ENCODE measurements at regions not wholly inside any gene's neighbourhood (a gene's known extent, or its start where the extent isn't known, plus 50 kb on each side); places are given as distances from the start of the nearest gene placed in this dataset.
A peak's percentile ranks its signal among the peaks of the same experiment; 100 is the strongest.

DNA sequence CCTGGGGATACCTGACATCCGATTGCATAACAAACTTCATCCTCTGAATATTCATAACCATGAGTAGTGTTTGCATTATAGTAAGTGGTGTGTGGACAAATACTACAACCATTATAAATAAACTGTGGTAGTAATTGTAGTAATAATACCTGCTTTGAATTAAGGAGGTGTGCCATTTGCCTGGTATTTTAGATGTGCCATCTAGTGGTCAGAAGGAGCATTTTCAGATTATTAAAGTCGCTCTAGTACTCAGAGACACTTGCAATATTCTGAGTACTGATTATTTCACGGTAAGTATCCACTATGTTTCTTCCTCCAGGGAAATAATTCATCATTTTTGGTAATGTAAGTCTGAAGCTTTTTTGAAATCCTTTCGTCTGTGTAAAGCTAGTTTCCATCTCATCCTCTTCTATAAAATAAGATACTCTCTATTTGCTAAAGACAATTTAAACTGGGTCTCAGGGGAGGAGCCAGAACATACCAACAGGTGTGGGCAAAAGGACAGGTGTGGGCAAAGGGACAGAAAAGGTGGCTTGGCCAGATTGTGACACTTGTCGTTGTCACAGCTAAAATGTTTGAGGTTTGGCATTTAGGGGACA lies 115.3 kb upstream of the WDR11 start:
- H3K9me3 ChIP-seq (replicated peaks; ENCODE audit: control insufficient read depth, insufficient read depth, low read depth, low read length), result no peaks in the 10 kb centered on the region
- DNase-seq (ENCODE audit: extremely low read depth in 1 of 4, low spot score in 3 of 4) (peak; percentile 3 to 12 (median 4)), FAIRE-seq (no peak), ATAC-seq (peak; percentile 64; the same call in 2 of the 3 replicates)
- no peaks in the 10 kb centered on the region for H4K20me1 ChIP-seq (replicated peaks; ENCODE audit: control insufficient read depth, insufficient read depth, low read length)
- no TSS peak for BruUV-seq (replicated peaks)
- ChIA-PET POLR2A (no interaction called here), CTCF (ENCODE audit: low intra/inter-chr PET ratio) (no interaction called here)
- WGBS (ENCODE audit: insufficient coverage, low coverage, missing lambda C conversion rate), result 0% methylated on average over 4 of the region's 5 CpGs
- TF ChIP-seq REST (IDR thresholded peaks at IDR 0.05; ENCODE audit: borderline replicate concordance) (0 out of 2 replicates have a peak, but pooled peaks have one; percentile 16), REST (CRISPR knock-in tag; IDR thresholded peaks at IDR 0.05; ENCODE audit: low read depth) (no peak), GMEB1 (CRISPR knock-in tag; IDR thresholded peaks at IDR 0.05) (no peak), RAD21 (CRISPR knock-in tag; conservative IDR thresholded peaks at IDR 0.05 in 1 of 2, IDR thresholded peaks at IDR 0.05 in 1 of 2) (peak; percentile 21 to 45; a peak in 2 of 4 replicates), RBM17 (IDR thresholded peaks at IDR 0.05; ENCODE audit: borderline replicate concordance, low read depth, low read length) (no peak)
- TF ChIP-seq, protein P1, sequence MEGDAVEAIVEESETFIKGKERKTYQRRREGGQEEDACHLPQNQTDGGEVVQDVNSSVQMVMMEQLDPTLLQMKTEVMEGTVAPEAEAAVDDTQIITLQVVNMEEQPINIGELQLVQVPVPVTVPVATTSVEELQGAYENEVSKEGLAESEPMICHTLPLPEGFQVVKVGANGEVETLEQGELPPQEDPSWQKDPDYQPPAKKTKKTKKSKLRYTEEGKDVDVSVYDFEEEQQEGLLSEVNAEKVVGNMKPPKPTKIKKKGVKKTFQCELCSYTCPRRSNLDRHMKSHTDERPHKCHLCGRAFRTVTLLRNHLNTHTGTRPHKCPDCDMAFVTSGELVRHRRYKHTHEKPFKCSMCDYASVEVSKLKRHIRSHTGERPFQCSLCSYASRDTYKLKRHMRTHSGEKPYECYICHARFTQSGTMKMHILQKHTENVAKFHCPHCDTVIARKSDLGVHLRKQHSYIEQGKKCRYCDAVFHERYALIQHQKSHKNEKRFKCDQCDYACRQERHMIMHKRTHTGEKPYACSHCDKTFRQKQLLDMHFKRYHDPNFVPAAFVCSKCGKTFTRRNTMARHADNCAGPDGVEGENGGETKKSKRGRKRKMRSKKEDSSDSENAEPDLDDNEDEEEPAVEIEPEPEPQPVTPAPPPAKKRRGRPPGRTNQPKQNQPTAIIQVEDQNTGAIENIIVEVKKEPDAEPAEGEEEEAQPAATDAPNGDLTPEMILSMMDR (IDR thresholded peaks at IDR 0.05 in 2 of 3, conservative IDR thresholded peaks at IDR 0.05 in 1 of 3; ENCODE audit: insufficient read depth in 2 of 3, low read depth in 1 of 3, low read length in 3 of 3), result peak in 2 of 3 experiments; percentile 47 to 51; a peak in 4 of 6 replicates
- H3K9me1 ChIP-seq (ENCODE audit: control insufficient read depth, insufficient read depth, low read length), result no peaks in the 10 kb centered on the region
- no peaks in the 10 kb centered on the region for H3K4me1 ChIP-seq (replicated peaks in 1 of 2; ENCODE audit: control insufficient read depth in 2 of 2, insufficient read depth in 2 of 2, low read length in 2 of 2)
- in situ Hi-C loops (cut with MboI), result no loop called here
- H3K4me2 ChIP-seq (ENCODE audit: insufficient read depth, low read length), result no peak overlapping the region
- H3K4me3 ChIP-seq, result no peak overlapping the region
- no peak overlapping the region for H2AFZ ChIP-seq (ENCODE audit: low read depth, low read length)
- H3K79me2 ChIP-seq (ENCODE audit: control insufficient read depth, insufficient read depth, low read length), result no peaks in the 10 kb centered on the region
- H3K36me3 ChIP-seq (ENCODE audit: control insufficient read depth, insufficient read depth, low read length), result no peaks in the 10 kb centered on the region
- intact Hi-C loops (cut with micrococcal nuclease), result loop anchor here (5.0 kb wide), 1 partner anchor 314 kb away; no protein-coding TSS in a partner anchor
- no peak overlapping the region for H3K27ac ChIP-seq (ENCODE audit: extremely low read depth, low read depth, low read length)
- H3K9ac ChIP-seq (ENCODE audit: insufficient read depth in 1 of 2, low read depth in 2 of 2, low read length in 2 of 2), result no peak overlapping the region
- H3K27me3 ChIP-seq (ENCODE audit: control insufficient read depth in 2 of 2, insufficient read depth in 2 of 2, low read length in 2 of 2), result no peaks in the 10 kb centered on the region
